K562 (cell line): ENCODE measurements at regions not wholly inside any gene's neighbourhood (a gene's known extent, or its start where the extent isn't known, plus 50 kb on each side); places are given as distances from the start of the nearest gene placed in this dataset.

Source experiments
- ATAC-seq: fragments of 200-7000 bp; cut with Tn5 transposase; 3 replicates; pipeline ENCODE4 v1.9.1; 2020; ENCODE audit warnings: moderate library complexity
- BruUV-seq: library from RNA; stranded (reverse); fragments of 400-500 nt; replicated peaks from 2 replicates; lab custom pipeline; 2021; lab: Mats Ljungman, UMichigan
- CTCF ChIA-PET: fragments of 300-600 bp; formaldehyde crosslinking; extraction: SDS; loops from one replicate; lab custom pipeline; 2021; ENCODE audit warnings: low intra/inter-chr PET ratio; lab: Yijun Ruan, JAX
- POLR2A ChIA-PET: fragments of 300-600, 350-650 bp; sonication (Branson Sonifier 250); formaldehyde crosslinking; extraction: SDS; loops from one replicate; lab custom pipeline; 2021; ENCODE audit warnings: antibody characterized with exemption, inconsistent platforms; lab: Yijun Ruan, JAX
- DNase-seq, 4 experiments: peaks; one replicate each; pipeline versions ENCODE4 v3.0.0 to v3.0.0-alpha.2; 2011 to 2018; ENCODE audit warnings: low spot score in 3 of 4, mixed read lengths in 3 of 4; ENCODE audit errors: extremely low read depth in 1 of 4
- FAIRE-seq: peaks from 2 replicates; lab custom pipeline; 2011; peaks lifted over from hg19 to GRCh38; lab: Jason Lieb, UNC
- H2AFZ ChIP-seq: 2 replicates; pipeline ENCODE4 v1.6.0; 2011; ENCODE audit warnings: low read depth, low read length, control low read depth, inconsistent platforms
- H3K27ac ChIP-seq: fragments of 200-600 bp; 3 replicates; pipeline ENCODE4 v1.8.0; 2011; ENCODE audit warnings: low read depth, mild to moderate bottlenecking, control low read depth, inconsistent platforms, low read length, moderate library complexity, mixed read lengths; ENCODE audit errors: extremely low read depth
- H3K27me3 ChIP-seq, 2 experiments: fragments of 300-600 bp in 1 of 2; 2 replicates in 1 of 2; 3 replicates in 1 of 2; pipeline versions ENCODE4 v1.6.0 to v1.8.0; 2011; ENCODE audit warnings: inconsistent platforms in 2 of 2, low read length in 2 of 2, mild to moderate bottlenecking in 1 of 2, mixed read lengths in 1 of 2, moderate library complexity in 1 of 2; ENCODE audit not compliant: control insufficient read depth in 2 of 2, insufficient read depth in 2 of 2
- H3K36me3 ChIP-seq: fragments of 300-600 bp; 3 replicates; pipeline ENCODE4 v1.8.0; 2011; ENCODE audit warnings: mild to moderate bottlenecking, low read length, inconsistent platforms; ENCODE audit not compliant: control insufficient read depth, insufficient read depth
- H3K4me1 ChIP-seq, 2 experiments: fragments of 200-600 bp in 1 of 2; replicated peaks in 1 of 2; 2 replicates in 1 of 2; 3 replicates in 1 of 2; pipeline versions ENCODE4 v1.5.1 to v1.8.0; 2011; ENCODE audit warnings: inconsistent platforms in 2 of 2, low read length in 2 of 2, mild to moderate bottlenecking in 1 of 2, mixed read lengths in 1 of 2, moderate library complexity in 1 of 2; ENCODE audit not compliant: control insufficient read depth in 2 of 2, insufficient read depth in 2 of 2
- H3K4me2 ChIP-seq: 2 replicates; pipeline ENCODE4 v1.6.1; 2011; ENCODE audit warnings: low read length, control low read depth, inconsistent platforms, mixed read lengths; ENCODE audit not compliant: insufficient read depth
- H3K4me3 ChIP-seq: fragments of 200-600 bp; sonication (generic), shearing (Covaris generic); 2 replicates; pipeline ENCODE4 v1.5.1; 2016; ENCODE audit warnings: control low read depth, inconsistent platforms
- H3K79me2 ChIP-seq: fragments of 200-600 bp; 3 replicates; pipeline ENCODE4 v1.8.0; 2011; ENCODE audit warnings: low read length, inconsistent platforms; ENCODE audit not compliant: control insufficient read depth, insufficient read depth
- H3K9ac ChIP-seq, 2 experiments: 2 replicates each; pipeline versions ENCODE4 v1.6.0 to v1.6.1; 2011; ENCODE audit warnings: low read depth in 2 of 2, low read length in 2 of 2, control low read depth in 1 of 2, inconsistent platforms in 1 of 2, mild to moderate bottlenecking in 1 of 2, mixed read lengths in 1 of 2; ENCODE audit not compliant: insufficient read depth in 1 of 2
- H3K9me1 ChIP-seq: one replicate; pipeline ENCODE4 v1.6.0; 2011; ENCODE audit warnings: inconsistent platforms, mild to moderate bottlenecking, low read length, moderate library complexity; ENCODE audit not compliant: control insufficient read depth, insufficient read depth
- H3K9me3 ChIP-seq: replicated peaks from 2 replicates; pipeline ENCODE4 v1.5.1; 2011; ENCODE audit warnings: low read depth, low read length, inconsistent platforms; ENCODE audit not compliant: control insufficient read depth, insufficient read depth
- H4K20me1 ChIP-seq: replicated peaks from 2 replicates; pipeline ENCODE4 v1.6.1; 2011; ENCODE audit warnings: low read length, inconsistent platforms, mixed read lengths; ENCODE audit not compliant: control insufficient read depth, insufficient read depth
- ARID1B ChIP-seq: fragments of 450-650 bp; IDR thresholded peaks from 2 replicates; pipeline ENCODE4 v1.6.1; 2016; ENCODE audit warnings: antibody characterized with exemption, mild to moderate bottlenecking, inconsistent platforms
- PML ChIP-seq: IDR thresholded peaks from 2 replicates; pipeline ENCODE4 v1.6.1; 2012; ENCODE audit warnings: low read length, inconsistent platforms
- SMARCB1 ChIP-seq: IDR thresholded peaks from 2 replicates; pipeline ENCODE4 v1.6.1; 2011; ENCODE audit warnings: improper control_type of control experiment, low read depth; ENCODE audit not compliant: insufficient read length
- TRIM24 ChIP-seq, 2 experiments: fragments of 450-650 bp; IDR thresholded peaks; 2 replicates each; pipeline ENCODE4 v1.6.1; 2016
- U2AF2 ChIP-seq: fragments of 200-400 bp; formaldehyde crosslinking; optimal IDR thresholded peaks from 2 replicates; pipeline ENCODE3; 2017; ENCODE audit warnings: low read depth, mild to moderate bottlenecking, low read length
- ZFP91 ChIP-seq: sonication (generic); formaldehyde crosslinking; IDR thresholded peaks from 2 replicates; pipeline ENCODE4 v1.8.0; 2022; ENCODE audit warnings: mild to moderate bottlenecking, missing genetic modification reagents
- ZNF274 ChIP-seq: IDR thresholded peaks from 2 replicates; pipeline ENCODE4 v1.6.1; 2011; ENCODE audit warnings: low read depth, mild to moderate bottlenecking, low read length, moderate library complexity, borderline replicate concordance
- WGBS: fragments of 100-300 bp; shearing (Covaris generic); methylation state at CpG from one replicate; pipeline ENCODE4 v1.1.6; 2016; ENCODE audit warnings: low coverage, mixed read lengths; ENCODE audit not compliant: insufficient coverage; ENCODE audit errors: missing lambda C conversion rate; 5-methylcytosine and 5-hydroxymethylcytosine counted together
- in situ Hi-C: fragments of 300-500 bp; cut with MboI; formaldehyde crosslinking; loops from 4 replicates; pipeline ENCODE4 v1.15.0; 2018; ENCODE audit warnings: inconsistent platforms, mixed read lengths
- intact Hi-C: fragments of 100-400 bp; cut with micrococcal nuclease; formaldehyde crosslinking; loops from 2 replicates; pipeline ENCODE4 v1.14.2; 2022
- TF ChIP-seq, protein P1 (sequence below): sonication (generic); formaldehyde crosslinking; IDR thresholded peaks from 2 replicates; pipeline ENCODE4 v1.8.1; 2023; ENCODE audit warnings: mild to moderate bottlenecking, missing genetic modification reagents
- TF ChIP-seq, protein P2 (sequence below): sonication (generic); formaldehyde crosslinking; IDR thresholded peaks from 2 replicates; pipeline ENCODE4 v1.8.0; 2023; ENCODE audit warnings: mild to moderate bottlenecking, missing genetic modification reagents

DNA sequence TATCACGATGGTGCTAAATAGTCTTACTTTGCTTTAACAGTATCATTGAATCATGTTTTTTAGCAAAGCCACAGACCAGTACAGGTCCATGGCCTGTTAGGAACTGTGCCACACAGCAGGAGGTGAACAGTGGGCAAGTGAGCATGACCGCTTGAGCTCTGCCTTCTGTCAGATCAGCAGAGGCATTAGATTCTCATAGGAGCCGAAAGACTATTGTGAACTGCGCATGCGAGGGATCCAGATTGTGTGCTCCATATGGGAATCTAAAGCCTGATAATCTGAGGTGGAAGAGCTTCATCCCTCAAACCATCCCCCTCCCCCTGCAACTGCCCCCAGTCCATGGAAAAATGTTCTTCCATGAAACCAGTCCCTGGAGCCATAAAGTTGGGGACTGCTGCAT lies 102.3 kb upstream of the OSR1 start (continued):
- TF ChIP-seq, protein P1, sequence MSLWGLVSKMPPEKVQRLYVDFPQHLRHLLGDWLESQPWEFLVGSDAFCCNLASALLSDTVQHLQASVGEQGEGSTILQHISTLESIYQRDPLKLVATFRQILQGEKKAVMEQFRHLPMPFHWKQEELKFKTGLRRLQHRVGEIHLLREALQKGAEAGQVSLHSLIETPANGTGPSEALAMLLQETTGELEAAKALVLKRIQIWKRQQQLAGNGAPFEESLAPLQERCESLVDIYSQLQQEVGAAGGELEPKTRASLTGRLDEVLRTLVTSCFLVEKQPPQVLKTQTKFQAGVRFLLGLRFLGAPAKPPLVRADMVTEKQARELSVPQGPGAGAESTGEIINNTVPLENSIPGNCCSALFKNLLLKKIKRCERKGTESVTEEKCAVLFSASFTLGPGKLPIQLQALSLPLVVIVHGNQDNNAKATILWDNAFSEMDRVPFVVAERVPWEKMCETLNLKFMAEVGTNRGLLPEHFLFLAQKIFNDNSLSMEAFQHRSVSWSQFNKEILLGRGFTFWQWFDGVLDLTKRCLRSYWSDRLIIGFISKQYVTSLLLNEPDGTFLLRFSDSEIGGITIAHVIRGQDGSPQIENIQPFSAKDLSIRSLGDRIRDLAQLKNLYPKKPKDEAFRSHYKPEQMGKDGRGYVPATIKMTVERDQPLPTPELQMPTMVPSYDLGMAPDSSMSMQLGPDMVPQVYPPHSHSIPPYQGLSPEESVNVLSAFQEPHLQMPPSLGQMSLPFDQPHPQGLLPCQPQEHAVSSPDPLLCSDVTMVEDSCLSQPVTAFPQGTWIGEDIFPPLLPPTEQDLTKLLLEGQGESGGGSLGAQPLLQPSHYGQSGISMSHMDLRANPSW (CRISPR knock-in tag) = no peak
- no peak for TF ChIP-seq ZFP91 (CRISPR knock-in tag)
- TF ChIP-seq, all 486 proteins: peak for 0

- in situ Hi-C loops (no loop called here), intact Hi-C loops (no loop called here)
- no peaks in the 10 kb centered on the region for H3K79me2 ChIP-seq
- TF ChIP-seq SMARCB1 (no peak), PML (no peak), ZNF274 (no peak), U2AF2 (no peak), ARID1B (no peak), TRIM24 (IDR thresholded peaks at IDR 0.05) (no peak)
- TF ChIP-seq, protein P2, sequence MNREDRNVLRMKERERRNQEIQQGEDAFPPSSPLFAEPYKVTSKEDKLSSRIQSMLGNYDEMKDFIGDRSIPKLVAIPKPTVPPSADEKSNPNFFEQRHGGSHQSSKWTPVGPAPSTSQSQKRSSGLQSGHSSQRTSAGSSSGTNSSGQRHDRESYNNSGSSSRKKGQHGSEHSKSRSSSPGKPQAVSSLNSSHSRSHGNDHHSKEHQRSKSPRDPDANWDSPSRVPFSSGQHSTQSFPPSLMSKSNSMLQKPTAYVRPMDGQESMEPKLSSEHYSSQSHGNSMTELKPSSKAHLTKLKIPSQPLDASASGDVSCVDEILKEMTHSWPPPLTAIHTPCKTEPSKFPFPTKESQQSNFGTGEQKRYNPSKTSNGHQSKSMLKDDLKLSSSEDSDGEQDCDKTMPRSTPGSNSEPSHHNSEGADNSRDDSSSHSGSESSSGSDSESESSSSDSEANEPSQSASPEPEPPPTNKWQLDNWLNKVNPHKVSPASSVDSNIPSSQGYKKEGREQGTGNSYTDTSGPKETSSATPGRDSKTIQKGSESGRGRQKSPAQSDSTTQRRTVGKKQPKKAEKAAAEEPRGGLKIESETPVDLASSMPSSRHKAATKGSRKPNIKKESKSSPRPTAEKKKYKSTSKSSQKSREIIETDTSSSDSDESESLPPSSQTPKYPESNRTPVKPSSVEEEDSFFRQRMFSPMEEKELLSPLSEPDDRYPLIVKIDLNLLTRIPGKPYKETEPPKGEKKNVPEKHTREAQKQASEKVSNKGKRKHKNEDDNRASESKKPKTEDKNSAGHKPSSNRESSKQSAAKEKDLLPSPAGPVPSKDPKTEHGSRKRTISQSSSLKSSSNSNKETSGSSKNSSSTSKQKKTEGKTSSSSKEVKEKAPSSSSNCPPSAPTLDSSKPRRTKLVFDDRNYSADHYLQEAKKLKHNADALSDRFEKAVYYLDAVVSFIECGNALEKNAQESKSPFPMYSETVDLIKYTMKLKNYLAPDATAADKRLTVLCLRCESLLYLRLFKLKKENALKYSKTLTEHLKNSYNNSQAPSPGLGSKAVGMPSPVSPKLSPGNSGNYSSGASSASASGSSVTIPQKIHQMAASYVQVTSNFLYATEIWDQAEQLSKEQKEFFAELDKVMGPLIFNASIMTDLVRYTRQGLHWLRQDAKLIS (CRISPR knock-in tag) = no peak
- H3K4me2 ChIP-seq = no peak overlapping the region
- no peaks in the 10 kb centered on the region for H4K20me1 ChIP-seq
- no peak for DNase-seq
- H3K4me1 ChIP-seq = no peaks in the 10 kb centered on the region
- H3K27me3 ChIP-seq = no peaks in the 10 kb centered on the region
- WGBS = 0% methylated on average over 1 of the region's 1 CpG
- no peak overlapping the region for H2AFZ ChIP-seq
- no TSS peak for BruUV-seq
- no peak overlapping the region for H3K9ac ChIP-seq
- no peaks in the 10 kb centered on the region for H3K9me3 ChIP-seq
- ATAC-seq = no peak
- no peak overlapping the region for H3K27ac ChIP-seq
- no peak overlapping the region for H3K4me3 ChIP-seq
- FAIRE-seq = no peak
- CTCF ChIA-PET = no interaction called here
- no peaks in the 10 kb centered on the region for H3K36me3 ChIP-seq
- POLR2A ChIA-PET = interaction anchor here (0.6 kb wide), 1 partner anchor 41 kb away, joined by 3 read pairs; no protein-coding TSS in a partner anchor
- no peaks in the 10 kb centered on the region for H3K9me1 ChIP-seq
These were observed 100.1 kb upstream of the OSR1 start for GRCh38 chr2:19458427-19459003.
